ENCODE measurements at regions not wholly inside any gene's neighbourhood (a gene's known extent, or its start where the extent isn't known, plus 50 kb on each side); places are given as distances from the start of the nearest gene placed in this dataset.

GRCh38 chr7:51774178-51774577, 457.6 kb upstream of the COBL start:
- no peak for TF ChIP-seq CTCF (IDR thresholded peaks at IDR 0.05)
- TF ChIP-seq POLR2AphosphoS5 (IDR thresholded peaks at IDR 0.05) = no peak
- TF ChIP-seq POLR2A (IDR thresholded peaks at IDR 0.05) = no peak
